ENCODE measurements at regions not wholly inside any gene's neighbourhood (a gene's known extent, or its start where the extent isn't known, plus 50 kb on each side); places are given as distances from the start of the nearest gene placed in this dataset.

GRCh38 chr5:135151256-135151655 lies 117.2 kb upstream of the PITX1 start:
- intact Hi-C loops (cut with DNase I), result no loop called here
- H3K36me3 ChIP-seq, result no peaks in the 10 kb centered on the region
- H3K27me3 ChIP-seq, result no peaks in the 10 kb centered on the region

DNA sequence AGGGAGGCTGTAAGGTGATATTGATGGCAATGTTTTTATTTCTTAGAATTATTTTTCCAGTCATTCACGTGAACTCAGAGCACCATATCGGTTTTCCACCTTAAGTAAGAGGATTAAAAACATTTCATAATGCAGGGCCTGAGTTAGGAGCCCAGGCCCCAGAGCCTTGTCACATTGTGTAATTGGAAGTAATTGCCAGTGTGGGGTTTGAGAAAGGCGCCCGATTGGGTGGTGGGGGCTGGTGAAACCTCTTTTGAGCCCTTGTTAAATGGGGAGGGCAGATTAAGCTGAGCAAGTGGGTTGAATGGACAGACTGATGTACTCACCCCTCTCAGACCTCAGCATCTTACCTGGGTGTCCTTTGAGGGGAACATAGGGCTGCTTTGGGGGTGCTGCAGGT lies 116.7 kb upstream of the PITX1 start:
- no peaks in the 10 kb centered on the region for H3K36me3 ChIP-seq
- H3K27me3 ChIP-seq, result no peaks in the 10 kb centered on the region
- no peak overlapping the region for H3K27ac ChIP-seq
- DNase-seq, result no peak
- no peak overlapping the region for H3K4me3 ChIP-seq
- intact Hi-C loops (cut with DNase I), result no loop called here
- peaks cover 6 to 45% (median 15%) of the 10 kb centered on the region in 3 donors for H3K4me1 ChIP-seq
- 74 to 87% methylated on average over 4 of the region's 4 CpGs for WGBS, 2 donors
- no peak for TF ChIP-seq POLR2A (IDR thresholded peaks at IDR 0.05)
- TF ChIP-seq, protein P1, sequence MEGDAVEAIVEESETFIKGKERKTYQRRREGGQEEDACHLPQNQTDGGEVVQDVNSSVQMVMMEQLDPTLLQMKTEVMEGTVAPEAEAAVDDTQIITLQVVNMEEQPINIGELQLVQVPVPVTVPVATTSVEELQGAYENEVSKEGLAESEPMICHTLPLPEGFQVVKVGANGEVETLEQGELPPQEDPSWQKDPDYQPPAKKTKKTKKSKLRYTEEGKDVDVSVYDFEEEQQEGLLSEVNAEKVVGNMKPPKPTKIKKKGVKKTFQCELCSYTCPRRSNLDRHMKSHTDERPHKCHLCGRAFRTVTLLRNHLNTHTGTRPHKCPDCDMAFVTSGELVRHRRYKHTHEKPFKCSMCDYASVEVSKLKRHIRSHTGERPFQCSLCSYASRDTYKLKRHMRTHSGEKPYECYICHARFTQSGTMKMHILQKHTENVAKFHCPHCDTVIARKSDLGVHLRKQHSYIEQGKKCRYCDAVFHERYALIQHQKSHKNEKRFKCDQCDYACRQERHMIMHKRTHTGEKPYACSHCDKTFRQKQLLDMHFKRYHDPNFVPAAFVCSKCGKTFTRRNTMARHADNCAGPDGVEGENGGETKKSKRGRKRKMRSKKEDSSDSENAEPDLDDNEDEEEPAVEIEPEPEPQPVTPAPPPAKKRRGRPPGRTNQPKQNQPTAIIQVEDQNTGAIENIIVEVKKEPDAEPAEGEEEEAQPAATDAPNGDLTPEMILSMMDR (IDR thresholded peaks at IDR 0.05), result no peak
- no peaks in the 10 kb centered on the region for H3K9me3 ChIP-seq

More at GRCh38 chr5:135151256-135151655, 117.2 kb upstream of the PITX1 start:
- 80 to 90% methylated on average over 4 to 5 of the region's 5 CpGs for WGBS, 2 donors
- TF ChIP-seq, protein P1 (IDR thresholded peaks at IDR 0.05), result no peak
- no peak for TF ChIP-seq POLR2A (IDR thresholded peaks at IDR 0.05)
- H3K4me1 ChIP-seq, result peaks cover 11 to 49% (median 20%) of the 10 kb centered on the region in 3 donors
- no peak overlapping the region for H3K4me3 ChIP-seq
- no peak overlapping the region for H3K27ac ChIP-seq
- DNase-seq, result no peak
- no peaks in the 10 kb centered on the region for H3K9me3 ChIP-seq

DNA sequence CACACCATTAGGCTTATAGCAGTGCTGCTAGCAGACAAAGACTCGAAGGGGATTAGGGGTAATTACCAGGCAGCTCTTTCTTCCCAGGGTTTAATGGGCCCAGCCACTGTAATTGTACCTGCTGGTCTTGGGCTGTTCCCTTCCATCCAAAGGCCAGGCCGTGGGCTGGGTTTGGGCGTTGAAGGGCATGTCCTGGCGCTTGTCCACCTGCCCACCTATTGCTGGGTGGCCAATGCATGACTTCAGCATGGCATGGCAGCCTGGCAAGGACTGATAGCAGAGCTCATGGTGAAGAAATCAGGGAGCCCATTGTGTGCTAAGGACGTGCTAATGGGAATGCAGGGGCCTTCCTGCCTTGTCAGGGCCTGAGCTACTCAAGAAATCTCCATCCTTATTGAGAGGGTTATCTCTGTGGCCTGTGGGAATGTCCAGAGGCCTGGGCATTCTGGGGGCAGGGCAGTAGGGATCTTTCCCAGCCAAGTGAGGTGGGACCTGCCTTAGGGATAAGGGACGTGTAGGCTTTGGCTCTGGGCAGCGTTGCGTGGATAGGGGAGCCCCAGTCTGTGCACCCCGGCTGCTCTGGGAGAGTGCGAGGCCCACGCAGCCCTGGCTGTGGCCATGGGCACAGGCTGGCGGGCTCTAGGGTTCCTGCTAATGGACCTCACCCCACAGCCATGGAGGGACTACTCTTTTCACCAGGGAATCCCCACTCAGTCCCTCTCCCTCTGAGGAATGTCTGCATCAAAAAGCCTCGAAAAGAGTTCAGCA lies 116.1 kb upstream of the PITX1 start:
- no peak for TF ChIP-seq POLR2A (IDR thresholded peaks at IDR 0.05)
- TF ChIP-seq, protein P1 (IDR thresholded peaks at IDR 0.05), result no peak
- no peaks in the 10 kb centered on the region for H3K36me3 ChIP-seq
- no peaks in the 10 kb centered on the region for H3K27me3 ChIP-seq
- H3K27ac ChIP-seq, result no peak overlapping the region
- peaks cover 0 to 38% (median 12%) of the 10 kb centered on the region in 3 donors for H3K4me1 ChIP-seq
- intact Hi-C loops (cut with DNase I), result no loop called here
- 67 to 96% methylated on average over 4 to 7 of the region's 13 CpGs for WGBS, 2 donors
- no peaks in the 10 kb centered on the region for H3K9me3 ChIP-seq
- DNase-seq, result no peak
- H3K4me3 ChIP-seq, result no peak overlapping the region

GRCh38 chr5:135149229-135149955 lies 115.4 kb upstream of the PITX1 start:
- TF ChIP-seq, protein P1 (IDR thresholded peaks at IDR 0.05), result no peak
- no peak for TF ChIP-seq POLR2A (IDR thresholded peaks at IDR 0.05)
- Histone ChIP-seq H3K27ac (no peak overlapping the region), H3K4me3 (no peak overlapping the region), H3K36me3 (no peaks in the 10 kb centered on the region), H3K4me1 (peaks cover 0 to 31% (median 6%) of the 10 kb centered on the region in 3 donors), H3K9me3 (no peaks in the 10 kb centered on the region), H3K27me3 (no peaks in the 10 kb centered on the region)
- 83 to 100% methylated on average over 2 to 4 of the region's 5 CpGs for WGBS, 2 donors
- intact Hi-C loops (cut with DNase I), result no loop called here
- DNase-seq, result no peak

All from esophagus squamous epithelium (tissue), 5 donors.